ENCODE measurements at regions not wholly inside any gene's neighbourhood (a gene's known extent, or its start where the extent isn't known, plus 50 kb on each side); places are given as distances from the start of the nearest gene placed in this dataset.
"Not testable (repeated sequence)": the region's sequence is repeated elsewhere in the genome, so short reads cannot be mapped to it uniquely, and the experiment has no call there.

GRCh38 chr13:108084840-108085239 is 130.5 kb downstream of the LIG4 start:
- H3K4me3 ChIP-seq (ENCODE audit: low read depth, low read length) = no peak overlapping the region
- DNase-seq (ENCODE audit: low read depth) = no peak

GRCh38 chr13:108083056-108083455 is 132.3 kb downstream of the LIG4 start:
- DNase-seq (ENCODE audit: low read depth) = no peak
- H3K4me3 ChIP-seq (ENCODE audit: low read depth, low read length) = no peak overlapping the region

DNA sequence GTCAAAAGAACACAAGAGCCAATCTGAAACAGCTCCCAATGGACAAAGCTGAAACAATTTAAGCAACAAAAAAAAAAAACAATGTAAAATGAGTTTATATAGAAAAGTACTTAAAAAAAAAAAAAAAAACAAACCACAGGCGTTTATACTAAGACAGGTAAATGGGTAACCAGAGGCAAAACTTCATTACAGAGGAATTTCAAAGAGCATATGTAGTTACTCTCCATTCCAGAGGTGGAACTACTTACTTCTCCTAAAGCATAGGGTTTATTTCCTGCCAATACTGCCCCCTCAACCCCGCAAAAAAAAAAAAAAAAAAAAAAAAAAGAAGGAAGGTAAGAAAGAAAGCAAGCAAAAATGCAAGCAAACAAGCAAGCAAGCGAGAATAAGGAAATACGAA is 132.9 kb downstream of the LIG4 start:
- no peak overlapping the region for H3K4me3 ChIP-seq (ENCODE audit: low read depth, low read length)

DNA sequence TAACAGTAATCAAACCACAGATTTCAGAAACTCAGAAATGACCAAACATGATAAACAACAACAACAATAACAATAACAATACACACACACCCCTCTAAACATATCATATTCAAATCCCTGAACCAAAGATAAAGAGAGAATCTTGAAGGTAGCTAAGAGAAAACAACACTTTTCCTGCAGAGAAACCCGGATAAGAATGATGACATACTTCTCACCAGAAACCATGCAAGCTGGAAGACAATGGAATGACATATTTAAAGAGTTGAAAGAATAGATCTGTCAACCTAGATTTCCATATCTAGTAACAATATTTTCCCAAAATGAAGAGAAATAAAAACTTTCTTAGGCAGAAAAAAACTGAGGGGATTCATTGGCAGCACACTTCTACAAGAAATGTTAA is 138.1 kb downstream of the LIG4 start:
- no peak for DNase-seq (ENCODE audit: low read depth)
- H3K4me3 ChIP-seq (ENCODE audit: low read depth, low read length) = no peak overlapping the region

More for the DNA sequence above, 132.9 kb downstream of the LIG4 start:
- DNase-seq (ENCODE audit: low read depth) = no peak

- not testable (repeated sequence) for DNase-seq (ENCODE audit: low read depth); H3K4me3 ChIP-seq (ENCODE audit: low read depth, low read length)
Measured at GRCh38 chr13:108074429-108074828, 140.9 kb downstream of the LIG4 start.

- DNase-seq (ENCODE audit: low read depth) = no peak
- no peak overlapping the region for H3K4me3 ChIP-seq (ENCODE audit: low read depth, low read length)
Measured at GRCh38 chr13:108070925-108071324, 144.4 kb downstream of the LIG4 start.

- H3K4me3 ChIP-seq (ENCODE audit: low read depth, low read length) = no peak overlapping the region
- no peak for DNase-seq (ENCODE audit: low read depth)
Measured at GRCh38 chr13:108070491-108070890, 144.8 kb downstream of the LIG4 start.

DNA sequence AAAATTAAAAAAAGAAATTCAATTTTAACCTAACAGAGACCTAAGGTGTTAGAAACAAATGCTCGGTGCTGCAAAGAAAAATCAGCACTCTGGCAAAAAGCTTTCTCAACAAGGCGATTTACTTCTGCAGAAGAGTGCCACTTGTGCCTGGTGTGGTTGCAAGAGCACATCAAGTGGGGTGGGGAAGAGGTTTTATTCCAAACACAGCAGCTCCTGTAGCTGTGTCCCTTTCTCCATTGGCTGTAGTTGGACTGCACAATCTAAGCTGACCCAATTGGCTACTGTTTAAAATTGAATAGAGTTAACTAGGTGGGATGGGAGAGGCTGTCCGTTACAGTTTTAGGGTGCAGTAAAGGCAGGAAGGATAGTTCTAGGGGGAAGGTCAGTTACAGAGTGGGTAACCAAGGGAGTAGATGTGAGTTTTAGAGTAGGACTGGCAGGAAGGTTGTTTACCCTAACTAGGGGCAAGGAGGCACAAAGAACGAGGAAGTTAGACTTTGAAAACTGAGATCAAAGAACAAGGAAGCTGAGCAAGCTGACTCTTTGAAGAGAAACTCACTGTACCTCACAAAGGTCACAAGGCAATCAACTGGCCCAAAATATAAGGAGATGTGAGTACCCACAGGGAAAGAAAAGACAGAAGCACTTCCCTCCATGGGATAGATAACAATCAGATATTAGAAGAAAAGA is 145.7 kb downstream of the LIG4 start:
- DNase-seq (ENCODE audit: low read depth) = no peak
- H3K4me3 ChIP-seq (ENCODE audit: low read depth, low read length) = no peak overlapping the region

- not testable (repeated sequence) for H3K4me3 ChIP-seq (ENCODE audit: low read depth, low read length)
Measured at GRCh38 chr13:108064372-108064771, 151.0 kb downstream of the LIG4 start.

GRCh38 chr13:108060111-108060510 is 155.2 kb downstream of the LIG4 start:
- no peak overlapping the region for H3K4me3 ChIP-seq (ENCODE audit: low read depth, low read length)
- DNase-seq (ENCODE audit: low read depth) = no peak

More at GRCh38 chr13:108064372-108064771, 151.0 kb downstream of the LIG4 start:
- not testable (repeated sequence) for DNase-seq (ENCODE audit: low read depth)

- no peak for DNase-seq (ENCODE audit: low read depth)
- H3K4me3 ChIP-seq (ENCODE audit: low read depth, low read length) = no peak overlapping the region
Measured at GRCh38 chr13:108056278-108056677, 159.1 kb downstream of the LIG4 start.

DNA sequence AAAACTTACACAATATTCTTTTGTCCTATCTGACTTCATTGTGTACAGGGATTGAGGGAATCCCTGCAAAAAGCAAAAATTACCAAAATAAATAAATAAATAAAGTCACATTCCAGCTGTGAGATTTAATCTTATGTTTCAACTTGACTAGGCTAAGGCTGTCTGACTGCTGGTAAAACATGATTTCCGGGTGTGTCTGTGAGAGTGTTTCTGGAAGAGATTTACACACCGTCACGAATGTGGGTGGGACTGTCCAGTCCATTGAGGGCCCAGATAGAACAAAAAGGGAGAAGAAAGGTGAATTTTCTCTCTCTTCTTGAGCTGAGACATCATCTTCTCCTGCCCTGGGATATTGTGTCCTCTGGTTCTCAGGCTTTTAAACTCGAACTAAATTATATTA is 166.1 kb downstream of the LIG4 start:
- H3K4me3 ChIP-seq (ENCODE audit: low read depth, low read length) = no peak overlapping the region
- no peak for DNase-seq (ENCODE audit: low read depth)

DNA sequence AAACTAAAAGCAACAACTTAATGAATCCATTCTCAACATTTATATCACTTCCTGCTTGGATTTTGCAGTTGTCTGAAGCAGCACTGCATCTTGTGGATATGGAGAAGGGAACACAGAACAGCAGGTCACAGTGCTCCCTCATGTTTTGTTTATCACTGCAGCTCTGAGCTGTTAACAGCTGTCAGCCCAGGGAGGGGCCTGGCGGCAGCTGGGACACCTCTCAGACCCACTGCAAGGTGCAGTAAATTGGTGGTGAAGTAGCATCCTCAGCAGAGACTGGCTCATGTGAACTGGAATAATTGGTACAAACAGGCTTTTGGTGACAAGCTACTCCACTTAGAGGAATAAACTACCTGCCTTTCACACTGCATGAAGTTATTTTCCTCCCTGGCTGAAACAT is 170.4 kb downstream of the LIG4 start:
- no peak overlapping the region for H3K4me3 ChIP-seq (ENCODE audit: low read depth, low read length)
- no peak for DNase-seq (ENCODE audit: low read depth)

DNA sequence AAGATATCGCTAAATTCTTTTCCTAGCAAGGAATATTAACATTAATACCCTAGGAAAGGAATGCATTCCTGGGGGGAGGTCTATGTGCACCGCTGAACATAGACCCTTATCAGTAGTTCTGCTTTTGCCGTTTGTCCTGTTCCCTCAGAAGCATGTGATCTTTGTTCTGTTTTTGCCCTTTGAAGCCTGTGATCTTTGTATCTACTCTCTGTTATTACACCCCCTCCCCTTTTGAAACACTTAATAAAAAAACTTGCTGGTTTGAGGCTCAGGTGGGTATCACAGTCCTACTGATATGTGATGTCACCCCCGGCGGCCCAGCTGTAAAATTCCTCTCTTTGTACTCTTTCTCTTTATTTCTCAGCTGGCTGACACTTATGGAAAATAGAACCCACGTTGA is 172.5 kb downstream of the LIG4 start:
- DNase-seq (ENCODE audit: low read depth); H3K4me3 ChIP-seq (ENCODE audit: low read depth, low read length): not testable (repeated sequence)

DNA sequence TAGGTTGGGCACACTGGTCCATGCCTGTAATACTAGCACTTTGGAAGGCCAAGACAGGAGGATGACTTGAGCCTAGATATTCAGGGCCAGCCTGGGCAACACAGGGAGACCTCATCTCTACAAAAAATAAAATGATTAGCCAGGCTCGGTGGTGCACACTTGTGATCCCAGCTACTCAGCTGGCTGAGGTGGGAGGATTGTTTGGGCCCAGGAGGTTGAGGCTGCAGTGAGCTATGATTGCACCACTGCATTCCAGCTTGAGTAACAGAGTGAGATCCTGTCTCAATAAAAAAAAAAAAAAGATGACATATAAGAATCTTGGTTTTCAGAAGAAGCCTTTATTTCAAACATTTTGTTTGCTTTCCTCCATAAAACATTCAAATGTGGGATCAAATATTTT is 178.0 kb downstream of the LIG4 start:
- no peak for DNase-seq (ENCODE audit: low read depth)
- no peak overlapping the region for H3K4me3 ChIP-seq (ENCODE audit: low read depth, low read length)

DNA sequence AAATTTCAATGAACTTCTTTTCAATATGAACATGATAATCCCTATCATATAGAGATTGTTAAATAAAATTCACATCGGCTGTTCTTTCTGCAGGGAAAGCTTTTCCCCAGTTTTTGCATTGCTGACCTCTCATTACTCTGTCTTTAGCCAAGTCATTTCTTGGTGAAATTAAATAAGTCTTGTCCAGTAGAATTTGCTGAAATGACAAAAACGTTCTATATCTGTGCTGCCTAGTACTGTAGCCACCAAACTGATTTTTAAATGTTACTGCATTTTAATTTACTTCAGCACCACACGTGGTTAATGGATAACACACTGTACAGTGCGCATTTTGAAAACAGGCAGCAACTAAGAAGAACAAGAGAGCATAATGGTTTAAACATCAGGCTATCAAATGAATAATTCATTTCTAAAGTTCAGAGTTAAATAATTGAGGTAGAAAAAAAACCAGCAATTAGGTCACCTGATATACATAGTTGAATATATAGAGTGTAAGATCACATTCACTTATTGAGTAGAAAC is 178.9 kb downstream of the LIG4 start:
- H3K4me3 ChIP-seq (ENCODE audit: low read depth, low read length) = no peak overlapping the region
- DNase-seq (ENCODE audit: low read depth) = no peak

DNA sequence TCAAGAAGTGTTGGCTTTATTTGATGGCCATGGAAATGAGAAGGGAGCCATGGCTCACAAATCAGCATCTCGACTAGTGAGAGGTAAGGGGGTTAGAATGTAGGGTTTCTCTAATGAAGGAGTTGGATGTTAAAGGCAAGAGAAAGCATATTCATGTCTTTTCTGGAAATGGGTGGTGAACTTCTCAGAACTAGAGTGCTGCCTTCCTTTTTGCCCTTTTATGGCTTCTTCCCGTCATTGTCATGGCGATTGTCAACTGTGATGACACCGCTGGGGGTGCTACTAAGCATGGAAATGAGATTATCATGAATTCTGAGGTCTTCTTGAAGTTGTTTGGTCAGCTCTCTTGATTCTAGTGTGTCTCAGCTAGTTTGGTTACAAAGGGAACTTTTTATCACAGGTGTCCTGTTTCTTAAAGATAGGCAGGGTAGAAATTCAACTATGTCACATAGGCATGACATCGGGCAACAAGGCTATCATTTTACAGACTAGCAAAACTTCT is 180.4 kb downstream of the LIG4 start:
- H3K4me3 ChIP-seq (ENCODE audit: low read depth, low read length) = no peak overlapping the region
- no peak for DNase-seq (ENCODE audit: low read depth)

- no peak for DNase-seq (ENCODE audit: low read depth)
- no peak overlapping the region for H3K4me3 ChIP-seq (ENCODE audit: low read depth, low read length)
Measured at GRCh38 chr13:108033800-108034707, 181.3 kb downstream of the LIG4 start.

GRCh38 chr13:108031865-108032264 is 183.5 kb downstream of the LIG4 start:
- no peak for DNase-seq (ENCODE audit: low read depth)
- H3K4me3 ChIP-seq (ENCODE audit: low read depth, low read length) = no peak overlapping the region

- H3K4me3 ChIP-seq (ENCODE audit: low read depth, low read length) = no peak overlapping the region
- DNase-seq (ENCODE audit: low read depth) = no peak
Measured at GRCh38 chr13:108030769-108031168, 184.6 kb downstream of the LIG4 start.
